NCI-H345 (cell line): ENCODE measurements at regions not wholly inside any gene's neighbourhood (a gene's known extent, or its start where the extent isn't known, plus 50 kb on each side); places are given as distances from the start of the nearest gene placed in this dataset.

Experiments used
- DNase-seq: peaks from one replicate; lab custom pipeline; 2025; lab: John Stamatoyannopoulos, UW

GRCh38 chr20:63070771-63071540 is 64.2 kb upstream of the BHLHE23 start:
- DNase-seq = no peak

- DNase-seq = no peak
These were observed 63.5 kb upstream of the BHLHE23 start for GRCh38 chr20:63070301-63070625.

- no peak for DNase-seq
These were observed 62.1 kb upstream of the BHLHE23 start for GRCh38 chr20:63068711-63069367.

DNA sequence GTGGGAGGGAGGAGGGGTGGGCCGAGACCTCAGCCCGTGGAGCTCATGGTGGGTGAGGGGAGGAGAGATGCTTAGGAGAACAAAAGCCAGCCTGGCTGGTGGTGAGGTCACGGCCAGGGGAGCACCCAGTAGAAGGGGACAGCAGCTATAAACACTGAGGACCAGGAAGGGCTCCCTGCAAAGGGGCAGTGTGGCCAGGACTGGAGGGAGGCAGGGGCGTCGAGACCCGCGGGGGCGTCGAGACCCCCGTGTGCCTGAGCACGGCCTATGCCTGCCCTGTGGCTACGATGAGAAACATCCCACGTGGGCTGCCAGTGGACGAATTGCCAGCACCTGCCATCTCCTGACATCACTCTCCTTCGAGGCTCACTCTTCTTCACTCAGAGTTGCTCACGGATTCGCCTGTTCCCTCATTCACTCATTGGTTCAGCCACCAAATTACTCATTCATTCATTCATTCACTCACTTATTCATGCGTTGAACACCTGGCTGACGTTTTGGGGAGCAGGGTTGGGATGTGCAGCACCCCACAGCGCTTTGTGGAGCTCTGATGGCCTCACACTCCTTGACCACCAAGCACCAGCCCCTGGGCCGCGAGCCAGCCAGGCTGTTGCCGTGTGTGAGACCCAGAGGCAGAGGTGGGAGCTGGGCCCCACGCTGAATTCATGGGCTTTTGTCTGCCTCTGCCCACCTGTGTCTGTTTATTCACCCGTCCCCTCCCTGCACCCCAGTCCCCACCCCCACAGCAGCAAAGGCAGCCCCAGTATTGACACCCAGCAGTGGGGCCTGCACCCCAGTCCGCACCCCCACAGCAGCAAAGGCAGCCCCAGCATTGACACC is 61.2 kb upstream of the BHLHE23 start:
- no peak for DNase-seq

- no peak for DNase-seq
These were observed 60.5 kb upstream of the BHLHE23 start for GRCh38 chr20:63067266-63067635.

DNA sequence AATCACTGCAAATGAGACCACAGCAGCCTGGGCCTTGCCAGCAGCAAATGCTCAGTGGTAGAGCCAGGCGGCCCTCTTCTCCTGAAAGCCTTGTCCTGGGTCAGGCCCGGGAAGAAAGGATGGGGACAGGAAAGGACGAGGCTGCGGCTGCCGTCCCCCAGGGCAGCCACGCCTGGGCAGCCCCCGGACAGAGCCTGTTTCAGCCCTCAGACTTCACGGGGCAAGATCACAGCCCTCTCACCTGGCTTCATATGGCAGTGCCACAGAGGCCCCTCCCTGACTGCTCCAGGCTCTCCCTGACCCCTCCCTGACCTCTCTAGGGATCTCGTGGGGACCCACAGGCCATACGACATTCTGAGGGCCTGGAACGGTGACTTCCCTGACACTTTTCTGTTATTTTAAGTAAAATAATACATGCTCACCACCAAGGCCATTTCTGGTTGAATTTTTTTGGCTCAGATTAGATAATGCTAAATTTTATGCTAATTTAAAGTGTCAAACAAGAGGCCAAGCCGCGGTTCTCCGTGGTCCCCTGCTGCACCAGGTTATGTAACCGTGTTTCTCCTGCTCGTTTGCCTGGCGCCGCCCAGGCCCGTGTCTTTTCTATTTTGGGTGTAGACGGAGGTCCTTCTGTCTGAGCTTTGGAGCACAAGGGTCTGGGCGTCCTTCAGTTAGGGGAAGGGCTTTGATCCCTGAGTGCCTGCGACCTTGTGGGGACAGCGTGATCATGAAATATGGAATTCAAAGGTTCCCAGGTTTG is 59.9 kb upstream of the BHLHE23 start:
- DNase-seq = no peak

DNA sequence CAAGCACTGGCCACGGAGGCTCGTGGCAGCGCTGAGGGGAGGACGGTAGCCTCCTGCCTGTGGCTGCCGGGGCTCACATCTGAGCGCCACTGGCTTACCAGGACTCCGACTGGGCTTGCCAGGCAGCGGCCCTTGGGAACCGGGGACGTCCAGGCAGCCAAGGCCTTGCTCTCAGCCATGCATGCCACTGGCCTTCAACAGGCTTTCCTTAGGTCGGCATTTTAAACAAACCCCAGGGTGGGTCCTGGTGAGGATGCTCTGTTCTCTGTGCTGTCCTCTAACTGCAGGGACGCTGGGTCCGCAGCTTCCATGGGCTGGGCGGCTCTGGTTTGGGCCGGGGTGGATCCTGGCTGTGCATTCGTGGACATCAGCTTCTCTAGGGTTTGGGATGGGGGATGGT is 59.1 kb upstream of the BHLHE23 start:
- no peak for DNase-seq

DNA sequence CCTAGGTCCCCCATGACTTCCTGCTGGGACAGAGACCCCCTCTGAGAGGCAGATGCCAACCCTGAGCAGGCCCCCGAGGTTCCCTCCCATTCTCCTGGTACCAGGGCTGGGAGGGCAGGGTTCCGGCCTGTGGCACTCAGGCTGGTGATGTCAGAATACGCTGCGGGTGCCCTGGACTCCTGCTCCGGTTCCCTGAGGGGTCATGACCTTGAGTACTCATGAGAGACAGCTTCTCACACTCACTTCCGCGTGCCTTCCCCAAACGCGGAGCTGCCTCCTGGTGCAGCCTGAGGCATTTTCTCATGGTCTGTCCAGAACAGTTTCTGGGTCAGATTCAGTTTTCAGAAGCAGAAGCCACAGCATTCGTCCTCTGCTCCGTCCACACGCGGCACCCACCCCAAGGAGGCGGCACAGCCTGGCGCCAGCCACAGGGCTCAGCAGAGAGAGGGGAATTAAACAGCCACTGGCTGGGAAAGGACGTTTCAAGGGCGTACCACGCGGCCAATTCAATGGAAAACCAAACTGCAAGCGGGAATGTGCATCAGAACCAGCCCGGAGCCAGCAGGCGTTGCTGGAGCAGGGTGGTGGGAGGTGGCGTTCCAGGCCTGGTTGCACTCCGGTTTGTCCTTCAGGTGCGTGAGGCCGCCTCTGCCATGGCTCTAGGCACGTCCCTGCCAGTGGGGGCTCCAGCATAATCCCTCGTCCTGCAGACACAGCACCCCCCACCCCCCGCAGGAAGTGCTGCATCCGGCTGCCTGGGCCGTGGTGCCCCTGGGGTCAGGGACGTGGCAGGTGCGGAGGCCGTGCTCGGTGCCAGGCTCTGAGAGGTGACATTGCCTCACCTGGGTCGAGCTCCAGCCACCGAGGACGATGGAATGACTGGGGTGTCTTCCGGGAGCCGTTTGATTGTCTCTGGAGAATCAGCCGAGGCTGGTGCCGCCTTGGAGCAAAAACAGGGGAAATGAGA is 58.3 kb upstream of the BHLHE23 start:
- no peak for DNase-seq

DNA sequence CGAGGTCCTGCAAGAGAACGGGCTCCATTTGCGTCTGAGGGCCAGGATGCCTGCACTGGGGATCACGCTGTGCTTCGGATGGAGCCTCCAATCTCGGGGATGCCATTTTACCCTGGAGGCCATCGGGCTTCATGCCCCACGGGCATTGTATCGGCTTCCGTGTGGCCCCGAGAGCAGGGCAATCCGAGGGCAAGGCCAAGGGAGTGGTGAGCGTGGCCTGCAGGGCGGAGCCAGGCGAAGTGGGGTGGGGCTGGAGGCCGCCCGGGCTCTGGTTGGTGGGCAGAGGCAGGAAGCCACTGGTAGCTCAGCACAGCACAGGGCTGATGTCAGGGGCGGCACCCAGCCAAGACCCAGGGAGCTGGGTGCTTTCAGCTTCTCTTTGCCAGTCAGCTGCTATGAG is 57.5 kb upstream of the BHLHE23 start:
- no peak for DNase-seq

- no peak for DNase-seq
These were observed 55.7 kb upstream of the BHLHE23 start for GRCh38 chr20:63062188-63063140.

DNA sequence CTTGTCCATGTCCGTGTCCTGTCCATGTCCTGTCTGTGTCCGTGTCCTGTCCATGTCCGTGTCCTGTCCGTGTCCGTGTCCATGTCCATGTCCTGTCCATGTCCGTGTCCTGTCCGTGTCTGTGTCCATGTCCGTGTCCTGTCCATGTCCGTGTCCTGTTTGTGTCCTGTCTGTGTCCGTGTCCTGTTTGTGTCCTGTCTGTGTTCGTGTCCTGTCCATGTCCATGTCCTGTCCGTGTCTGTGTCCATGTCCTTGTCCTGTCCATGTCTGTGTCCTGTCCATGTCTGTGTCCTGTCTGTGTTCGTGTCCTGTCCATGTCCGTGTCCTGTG is 55.0 kb upstream of the BHLHE23 start:
- no peak for DNase-seq

DNA sequence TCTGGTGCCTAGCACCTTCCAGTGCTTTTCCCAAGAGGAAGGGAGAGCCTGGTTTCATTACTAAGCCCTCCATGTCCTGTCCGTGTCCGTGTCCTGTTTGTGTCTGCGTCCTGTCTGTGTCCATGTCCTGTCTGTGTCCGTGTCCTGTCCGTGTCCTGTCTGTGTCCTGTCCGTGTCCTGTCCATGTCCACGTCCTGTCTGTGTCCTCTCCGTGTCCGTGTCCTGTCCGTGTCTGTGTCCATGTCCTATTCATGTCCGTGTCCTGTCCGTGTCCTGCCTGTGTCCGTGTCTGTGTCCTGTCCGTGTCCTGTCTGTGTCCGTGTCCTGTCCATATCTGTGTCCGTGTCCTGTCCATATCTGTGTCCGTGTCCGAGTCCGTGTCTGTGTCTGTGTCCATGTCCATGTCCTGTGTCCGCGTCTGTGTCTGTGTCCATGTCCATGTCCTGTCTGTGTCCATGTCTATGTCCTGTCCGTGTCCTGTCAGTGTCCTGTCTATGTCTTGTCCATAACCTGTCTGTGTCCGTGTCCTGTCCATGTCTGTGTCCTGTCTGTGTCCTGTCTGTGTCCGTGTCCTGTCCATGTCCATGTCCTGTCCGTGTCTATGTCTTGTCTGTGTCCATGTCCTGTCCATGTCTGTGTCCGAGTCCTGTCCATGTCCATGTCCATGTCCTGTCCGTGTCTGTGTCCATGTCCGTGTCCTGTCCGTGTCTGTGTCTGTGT is 54.4 kb upstream of the BHLHE23 start:
- DNase-seq = no peak

DNA sequence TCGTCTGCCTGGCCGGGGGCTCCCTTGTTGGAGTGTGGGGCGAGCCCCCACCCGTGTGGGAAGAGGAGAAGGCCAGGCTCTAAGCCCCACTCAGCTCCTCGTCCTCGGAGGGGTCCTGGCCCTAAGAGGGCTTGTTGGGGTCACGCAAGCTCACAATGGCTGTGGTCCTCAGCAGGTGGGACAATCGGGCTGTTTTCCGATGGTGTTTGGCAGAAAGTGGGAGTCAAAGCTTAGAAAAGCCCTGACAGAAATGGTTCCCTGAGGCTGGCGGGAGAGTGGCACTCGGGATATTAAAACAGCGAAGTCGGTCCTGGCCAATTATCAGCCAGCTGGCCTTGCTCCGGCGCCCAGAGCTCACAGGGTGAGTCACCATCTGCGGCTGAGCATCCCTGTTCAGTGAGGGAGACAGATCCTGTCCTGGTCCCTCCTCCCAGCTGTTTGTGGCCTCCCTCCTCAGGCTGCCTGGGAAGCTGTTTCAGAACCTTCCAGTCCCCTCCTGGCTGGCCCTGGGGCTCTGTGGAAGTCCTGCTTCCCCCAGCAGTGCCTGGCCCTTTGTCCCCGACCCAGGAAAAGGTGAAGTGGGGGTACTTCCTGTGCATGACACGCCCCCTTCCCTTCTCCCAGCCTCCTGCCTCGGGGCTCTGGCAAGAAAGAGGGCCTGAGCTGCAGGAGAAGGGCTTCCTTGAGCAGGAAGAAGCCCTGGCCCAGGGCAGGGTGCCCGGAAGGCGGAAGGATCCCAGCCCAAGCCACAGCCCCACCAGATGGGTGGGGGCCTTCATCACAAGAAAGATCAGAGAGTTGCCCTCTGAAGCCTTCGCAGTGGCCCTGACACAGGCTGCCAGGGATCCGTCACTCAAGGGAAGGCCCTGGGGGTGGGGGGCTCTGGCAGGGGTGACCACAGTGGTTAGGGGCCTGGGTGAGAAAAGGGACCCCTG is 53.6 kb upstream of the BHLHE23 start:
- no peak for DNase-seq

DNA sequence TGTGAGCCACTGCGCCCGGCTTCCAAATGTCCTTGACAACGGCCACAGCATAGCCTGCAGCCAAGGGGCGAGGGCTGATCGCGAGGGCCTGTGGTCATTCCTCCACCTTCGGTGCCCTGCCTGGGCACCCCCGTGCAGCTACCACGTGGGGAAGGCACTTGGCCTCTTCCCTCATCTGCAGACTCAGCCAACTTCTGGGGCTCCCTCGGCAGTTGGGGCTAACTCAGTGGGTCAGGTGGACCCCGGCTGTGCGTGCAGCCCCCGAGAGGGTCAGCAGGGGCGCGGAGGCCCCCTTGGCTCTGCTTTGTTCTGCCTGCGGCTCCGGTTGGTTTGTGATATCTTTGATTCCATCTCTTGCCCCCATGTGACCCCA is 52.9 kb upstream of the BHLHE23 start:
- DNase-seq = no peak

DNA sequence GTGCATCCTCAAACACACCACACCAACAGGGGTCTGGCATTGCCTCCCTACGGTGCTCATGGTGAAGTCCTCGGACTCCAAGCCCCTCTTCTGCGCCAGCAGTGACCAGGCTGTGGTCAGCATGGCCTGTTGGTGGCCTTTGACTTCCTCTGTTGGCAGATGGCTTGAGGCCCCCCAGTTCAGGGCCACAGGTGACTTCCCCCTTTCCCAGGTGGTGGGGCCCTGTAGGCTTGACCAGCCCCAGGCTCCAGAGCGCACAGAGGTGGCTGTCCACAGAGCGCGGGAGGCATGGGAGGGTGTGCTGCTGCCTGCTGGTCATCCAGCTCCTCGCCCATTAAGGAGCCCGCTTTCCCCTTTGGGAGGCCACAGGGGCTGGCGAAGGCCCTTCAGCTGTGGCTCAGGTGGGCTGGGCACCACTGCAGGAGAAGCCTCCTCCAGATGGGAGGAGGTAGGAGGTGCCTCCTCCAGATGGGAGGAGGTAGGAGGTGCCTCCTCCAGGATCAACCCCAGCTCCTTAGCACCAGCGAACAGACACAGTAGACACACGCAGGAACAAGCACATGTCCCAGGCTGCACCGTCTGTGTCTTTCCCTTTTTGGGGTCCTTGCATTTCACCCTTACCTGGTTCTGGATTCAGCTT is 52.1 kb upstream of the BHLHE23 start:
- no peak for DNase-seq

DNA sequence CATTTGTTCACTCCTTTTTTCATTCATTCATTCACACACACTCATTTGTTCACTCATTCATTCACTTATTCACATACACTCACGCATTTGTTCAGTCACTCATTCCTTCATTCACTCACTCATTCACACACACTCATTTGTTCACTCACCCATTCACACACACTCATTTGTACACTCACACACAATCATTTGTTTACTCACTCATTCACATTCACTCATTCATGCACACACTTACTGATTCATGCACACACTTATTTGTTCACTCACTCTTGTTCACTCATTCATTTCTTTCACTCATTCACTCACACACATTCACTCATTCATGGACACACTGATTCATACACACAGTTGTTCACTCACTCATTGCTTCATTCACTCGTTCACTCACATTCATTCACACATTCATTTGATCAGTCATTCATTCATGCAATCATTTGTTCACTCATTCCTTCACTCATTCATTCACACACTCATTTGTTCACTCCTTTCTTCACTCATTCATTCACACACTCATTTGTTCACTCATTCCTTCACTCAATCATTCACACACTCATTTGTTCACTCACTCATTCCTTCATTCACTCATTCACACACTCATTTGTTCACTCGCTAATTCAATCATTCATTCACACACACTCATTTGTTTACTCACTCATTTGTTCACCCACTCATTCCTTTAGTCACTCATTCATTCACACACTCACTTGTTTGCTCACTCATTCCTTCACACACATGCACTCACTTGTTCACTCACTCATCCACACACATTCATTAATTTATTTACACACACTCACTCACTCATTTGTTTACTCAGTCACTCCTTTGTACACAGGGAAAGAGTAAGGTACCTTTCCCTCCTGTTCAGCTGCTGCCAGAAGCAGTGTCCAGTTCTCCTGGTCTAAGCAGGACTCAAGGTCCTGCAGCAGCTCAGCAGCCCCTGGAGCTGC is 50.7 kb upstream of the BHLHE23 start:
- DNase-seq = no peak
